Activated CD4-positive, alpha-beta T cell treated with anti-CD3 and anti-CD28 coated beads for 1 hour (primary cell): ENCODE measurements at regions not wholly inside any gene's neighbourhood (a gene's known extent, or its start where the extent isn't known, plus 50 kb on each side); places are given as distances from the start of the nearest gene placed in this dataset.
"Not testable (repeated sequence)": the region's sequence is repeated elsewhere in the genome, so short reads cannot be mapped to it uniquely, and the experiment has no call there.

Source experiments
- DNase-seq: peaks from one replicate; pipeline ENCODE4 v3.0.0-alpha.2; 2020

DNA sequence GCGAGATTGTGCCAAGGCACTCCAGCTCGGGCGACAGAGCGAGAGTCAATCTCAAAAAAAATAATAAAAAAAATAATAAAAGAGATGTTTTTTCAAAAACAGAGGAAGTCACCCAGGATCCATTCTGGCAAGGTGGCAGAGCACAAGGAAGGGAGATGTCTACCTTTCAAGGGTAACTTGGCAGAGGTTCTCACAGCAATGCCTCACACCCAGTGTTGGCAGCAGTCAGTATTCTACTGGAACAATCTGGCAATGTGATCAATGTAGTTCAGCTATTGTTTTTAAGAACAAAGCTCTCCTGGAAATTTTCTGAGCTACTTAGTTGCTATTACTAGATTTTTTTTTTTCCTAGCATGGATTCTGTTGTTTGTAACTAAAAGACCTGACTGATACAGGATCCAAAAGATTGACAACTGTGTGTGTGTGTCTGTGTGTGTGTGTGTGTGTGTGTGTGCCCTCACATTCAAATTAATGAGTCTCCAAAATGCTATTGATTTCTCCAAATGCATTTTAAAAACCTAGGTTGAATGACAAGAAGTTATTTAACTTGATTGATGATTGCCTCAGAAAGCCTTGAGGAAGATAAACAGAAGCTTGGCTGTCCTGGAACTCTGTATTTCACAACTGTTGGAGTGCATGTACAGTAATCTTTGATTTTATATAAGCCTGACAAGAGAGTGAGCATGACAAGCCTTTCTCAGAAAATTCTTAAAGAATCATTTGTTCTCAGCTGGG, 114.1 kb upstream of the RREB1 start:
- DNase-seq: no peak

DNA sequence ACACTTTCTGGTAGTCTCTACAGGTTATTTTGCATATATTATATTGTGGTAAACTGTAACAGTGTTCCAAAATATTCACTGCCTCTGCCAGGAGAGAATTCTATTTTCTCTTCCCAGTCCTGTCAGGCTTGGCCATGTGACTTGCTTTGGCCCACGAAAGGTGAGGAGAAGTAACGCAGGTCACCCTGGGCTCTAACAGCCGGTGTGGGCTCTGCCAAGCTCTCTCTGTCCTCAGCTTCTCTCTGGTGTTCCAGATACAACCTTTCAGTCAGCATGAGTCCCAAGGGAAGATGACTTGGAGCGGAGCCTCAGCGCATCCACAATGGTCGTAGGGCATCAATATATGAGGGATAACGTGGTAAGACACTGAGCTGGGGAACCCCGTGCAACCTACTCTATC, 113.0 kb upstream of the RREB1 start:
- DNase-seq: no peak

DNA sequence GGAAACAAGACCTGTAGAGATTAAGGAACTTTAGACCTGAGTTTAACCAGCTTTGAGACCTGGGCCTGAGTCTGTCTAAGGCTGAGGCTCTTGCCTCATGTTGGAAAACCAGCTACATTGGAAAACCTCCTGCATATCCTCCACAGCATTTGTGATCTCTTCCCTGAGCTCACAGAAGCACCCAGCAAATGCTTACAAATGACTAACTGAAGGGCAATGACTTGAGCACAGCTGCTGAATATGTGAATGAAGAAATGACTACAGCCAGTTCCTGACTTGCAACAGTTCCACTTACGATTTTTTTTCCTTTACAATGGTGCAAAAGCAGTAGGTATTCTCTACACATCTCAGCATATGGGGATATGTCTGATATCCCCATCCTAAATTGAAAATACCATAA, 112.4 kb upstream of the RREB1 start:
- no peak for DNase-seq

DNA sequence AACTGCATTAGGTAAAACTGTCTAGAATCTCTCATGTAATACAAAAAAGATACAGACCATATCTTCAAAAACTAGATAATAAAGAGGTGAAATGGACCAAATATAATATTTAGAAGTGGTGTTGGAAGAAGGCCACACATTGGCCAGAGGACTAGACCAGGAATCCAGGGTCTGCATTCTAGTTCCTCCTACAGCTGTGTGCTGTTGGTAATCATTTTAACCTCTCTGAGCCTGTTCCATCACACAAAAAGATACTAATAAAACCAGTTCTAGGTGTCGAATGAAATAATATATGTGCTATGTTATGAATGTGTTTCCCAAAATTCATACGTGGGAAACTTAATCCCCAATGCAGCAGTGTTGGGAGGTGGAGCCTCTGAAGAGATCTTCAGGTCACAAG, 111.6 kb upstream of the RREB1 start:
- DNase-seq: no peak

DNA sequence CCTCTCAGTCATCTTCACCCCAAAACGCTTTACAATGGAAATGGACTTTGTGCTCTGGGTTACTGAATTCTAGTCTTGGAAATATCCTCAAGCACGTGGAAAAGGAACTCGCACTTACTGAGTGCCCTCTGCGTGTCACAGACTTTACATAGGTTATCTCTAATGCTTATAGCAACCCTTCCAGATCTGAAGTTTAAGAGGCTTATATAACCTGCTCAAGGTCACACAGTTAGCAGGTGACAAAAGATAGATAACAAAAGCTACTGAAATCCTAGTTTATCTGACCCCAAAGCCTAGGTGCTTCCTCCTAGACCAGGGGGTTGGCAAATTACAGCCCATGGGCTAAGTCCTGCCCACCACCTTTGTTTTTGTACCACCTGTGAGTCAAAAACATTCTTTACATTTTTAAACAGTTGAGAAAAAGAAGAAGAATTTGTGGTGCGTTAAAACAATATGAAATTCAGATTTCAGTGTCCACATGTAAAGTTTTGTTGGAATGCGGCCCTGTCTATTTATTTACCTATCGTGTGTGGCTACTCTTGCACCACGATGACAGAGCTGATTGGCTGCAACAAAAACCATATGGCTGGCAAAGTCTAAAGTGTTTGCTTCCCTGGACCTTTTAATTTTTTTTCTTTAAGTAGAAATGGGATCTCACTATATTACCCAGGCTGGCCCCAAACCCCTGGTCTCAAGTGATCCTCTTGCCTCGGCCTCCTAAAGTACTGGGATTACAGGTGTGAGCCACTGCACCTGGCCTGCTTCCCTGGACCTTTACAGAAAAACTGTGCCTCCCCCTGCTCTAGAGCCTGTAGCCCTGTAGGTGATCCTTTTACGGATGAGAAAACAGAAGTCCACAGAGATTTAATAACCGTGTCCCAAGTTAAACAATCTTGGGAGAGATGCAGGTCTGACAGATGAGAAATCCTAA, 110.2 kb upstream of the RREB1 start:
- DNase-seq: no peak

DNA sequence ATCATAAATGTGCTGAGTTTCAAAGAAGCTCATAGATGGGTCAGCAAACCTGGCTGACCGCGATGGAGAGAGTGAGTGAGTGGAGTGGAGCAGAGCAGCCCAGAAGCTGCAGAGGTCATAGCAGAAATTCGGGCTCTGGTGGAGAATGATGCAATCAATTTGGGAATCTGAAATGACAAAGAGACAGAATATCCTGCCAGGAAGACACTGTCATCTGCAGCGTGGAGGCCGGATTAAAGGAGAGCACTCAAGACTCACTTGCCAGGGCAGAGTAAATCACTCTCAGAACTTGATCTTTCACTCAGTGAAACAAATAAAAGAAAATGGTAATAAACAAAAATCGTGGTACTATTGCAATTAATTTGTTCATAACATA, 109.6 kb upstream of the RREB1 start:
- no peak for DNase-seq

DNA sequence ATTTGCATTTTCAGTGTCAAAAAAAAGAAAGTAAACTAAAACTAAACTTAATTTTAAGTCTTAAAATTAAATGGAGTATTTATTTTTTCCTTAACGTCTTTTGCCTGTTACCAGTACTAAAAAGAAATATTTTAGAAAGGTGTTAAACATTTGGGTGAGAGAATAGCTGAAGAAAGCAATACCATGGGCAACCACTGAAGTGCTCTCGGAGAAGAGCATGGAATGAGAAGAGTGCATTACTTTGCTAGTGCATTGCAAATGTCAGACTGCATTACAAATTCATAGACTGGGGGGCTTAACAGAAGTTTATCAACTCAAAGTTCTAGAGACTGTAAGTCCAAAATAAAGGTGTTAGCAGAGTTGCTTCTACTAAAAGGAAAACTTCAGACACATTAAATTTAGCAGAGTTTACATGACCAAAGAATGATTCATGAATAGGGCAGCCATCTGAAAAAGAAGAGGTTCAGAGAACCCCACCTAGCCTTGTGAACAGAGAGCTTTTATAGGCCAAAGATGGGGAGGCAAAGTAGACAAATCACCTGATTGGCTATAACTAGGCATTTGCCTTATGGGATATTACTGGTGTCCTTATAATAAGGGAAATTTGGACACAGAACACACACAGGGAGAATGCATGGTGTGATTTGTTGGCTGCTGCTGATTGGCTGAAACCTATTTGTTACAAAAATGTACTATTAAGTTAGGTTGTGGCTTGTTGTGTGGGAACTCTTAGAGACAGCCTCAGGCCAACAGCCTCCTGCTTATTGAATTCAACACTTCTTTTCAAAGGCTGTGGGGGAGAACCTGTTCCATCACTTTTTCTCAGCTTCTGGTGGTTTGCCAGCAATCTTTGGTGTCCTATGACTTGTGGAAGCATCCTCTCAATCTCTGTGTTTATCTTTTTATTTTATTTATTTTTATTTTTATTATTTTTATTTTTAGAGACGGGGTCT, 106.7 kb upstream of the RREB1 start:
- no peak for DNase-seq

DNA sequence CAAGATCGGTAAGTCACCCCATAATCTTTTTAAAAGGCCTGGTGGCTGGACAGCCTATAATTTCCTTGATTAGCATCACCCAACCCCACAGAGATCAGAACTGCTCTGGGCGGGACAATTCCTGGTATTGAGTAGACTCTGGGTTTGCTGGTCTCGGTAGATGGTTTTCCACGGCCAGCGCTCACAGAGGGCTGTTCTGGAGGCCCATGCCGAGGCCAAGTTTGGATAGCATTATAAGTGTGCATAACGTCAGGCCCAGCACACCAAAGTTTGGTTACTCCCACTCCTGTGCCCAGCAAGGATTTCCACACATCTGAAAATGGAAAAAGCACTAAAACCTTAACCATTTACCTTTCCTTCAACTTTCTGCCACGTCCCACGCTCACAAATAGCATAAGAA, 104.7 kb upstream of the RREB1 start:
- no peak for DNase-seq

DNA sequence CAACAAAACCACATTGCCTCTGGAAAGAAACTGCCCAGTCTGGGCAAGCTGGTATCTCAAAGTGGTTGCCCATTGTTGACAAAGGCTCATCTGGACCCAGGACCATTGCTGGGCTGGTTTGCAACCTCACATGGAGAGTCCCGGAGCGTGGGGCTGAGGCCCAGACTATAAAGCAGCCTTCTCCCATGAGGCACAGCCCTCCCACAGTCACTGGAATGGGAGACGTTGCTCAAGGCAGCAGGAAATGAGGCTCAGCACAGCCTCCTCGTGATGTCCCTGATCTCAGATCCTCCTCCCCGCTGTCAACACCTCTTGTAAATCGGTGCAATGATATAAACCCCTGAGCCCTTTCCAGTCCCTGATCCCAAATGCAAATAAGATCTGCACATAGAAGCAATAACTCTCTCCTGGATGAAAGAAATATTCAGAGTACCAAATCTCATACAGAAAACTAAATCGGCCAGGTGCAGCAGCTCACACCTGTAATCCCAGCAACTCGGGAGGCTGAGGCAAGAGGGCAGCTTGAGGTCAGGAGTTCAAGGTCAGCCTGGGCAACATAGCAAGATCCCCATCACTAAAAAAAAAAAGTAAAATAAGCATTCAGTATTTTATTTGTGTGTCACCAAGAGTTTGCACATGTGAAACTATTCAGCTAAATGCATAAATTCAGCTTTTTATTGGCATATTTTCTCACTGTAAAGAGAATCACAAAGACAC, 103.0 kb upstream of the RREB1 start:
- no peak for DNase-seq

DNA sequence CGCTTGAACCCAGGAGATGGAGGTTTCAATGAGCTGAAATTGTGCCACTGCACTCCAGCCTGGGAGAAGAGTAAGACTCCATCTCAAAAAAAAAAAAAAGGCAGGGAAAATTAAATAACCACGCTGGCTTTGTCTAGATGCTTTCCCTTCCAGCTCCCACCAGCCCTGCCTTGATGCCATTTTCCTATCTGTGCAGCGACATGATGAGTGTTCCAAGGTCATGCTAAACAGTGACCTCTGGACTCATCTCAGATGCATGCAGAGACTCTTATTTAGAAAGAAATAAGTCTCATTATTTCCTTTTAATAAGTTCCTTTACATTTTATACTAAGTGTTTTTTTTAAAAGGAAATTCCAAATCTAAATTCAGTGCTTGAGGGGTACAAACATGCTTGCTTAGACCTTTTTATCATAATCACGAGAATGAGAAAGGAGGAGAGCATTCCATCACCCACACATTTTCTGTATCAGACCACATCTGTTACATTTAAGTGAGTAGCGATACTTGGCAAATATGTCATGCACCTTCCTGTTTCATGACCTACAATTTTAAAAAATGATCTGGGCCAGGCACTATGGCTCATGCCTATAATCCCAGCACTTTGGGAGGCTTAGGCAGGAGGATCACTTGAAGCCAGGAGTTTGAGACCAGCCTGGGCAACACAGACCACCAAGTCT, 101.1 kb upstream of the RREB1 start:
- no peak for DNase-seq

DNA sequence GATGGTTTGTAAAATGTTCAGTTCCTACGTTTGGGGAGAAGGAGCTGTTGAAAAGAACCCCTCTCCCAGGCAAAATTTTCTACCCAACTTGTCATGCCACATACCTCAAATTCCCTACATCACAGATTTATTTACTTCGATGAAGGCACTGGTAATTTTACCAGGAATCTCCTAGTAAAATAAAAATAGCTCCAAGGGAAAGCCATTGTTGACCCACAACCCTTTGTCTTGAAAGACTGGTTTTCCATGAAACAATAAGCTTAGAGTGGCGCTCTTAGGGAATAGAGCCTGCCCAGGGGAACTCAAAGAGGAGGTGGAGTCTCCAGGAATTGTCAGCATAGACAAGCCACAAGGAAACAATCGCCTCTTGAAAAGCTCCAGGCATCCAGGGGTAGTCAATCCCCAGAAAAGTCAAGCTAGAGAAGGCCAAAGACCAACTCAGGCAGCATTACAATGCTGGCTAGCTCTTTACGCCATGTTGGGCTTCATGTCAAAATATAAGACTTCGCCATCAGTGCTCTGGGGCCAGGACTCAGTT, 99.2 kb upstream of the RREB1 start:
- no peak for DNase-seq

DNA sequence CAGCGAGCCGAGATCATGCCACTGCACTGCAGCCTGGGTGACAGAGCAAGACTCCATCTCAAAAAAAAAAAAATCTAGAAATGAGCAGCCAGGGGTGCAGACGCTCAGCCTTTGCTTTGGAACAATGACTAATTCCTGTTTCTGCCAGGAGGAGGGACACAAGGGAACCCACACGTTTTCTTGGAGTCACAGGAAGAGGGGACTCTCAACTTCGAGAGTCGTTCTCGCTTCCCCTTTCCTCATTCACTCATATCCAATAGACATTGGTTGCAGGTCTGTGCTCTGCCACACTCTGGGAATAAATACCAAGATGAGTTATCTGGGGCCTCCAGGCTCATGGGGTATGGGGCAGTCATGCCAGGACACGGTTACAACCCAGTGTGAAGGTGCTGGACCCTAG, 91.5 kb upstream of the RREB1 start:
- no peak for DNase-seq

DNA sequence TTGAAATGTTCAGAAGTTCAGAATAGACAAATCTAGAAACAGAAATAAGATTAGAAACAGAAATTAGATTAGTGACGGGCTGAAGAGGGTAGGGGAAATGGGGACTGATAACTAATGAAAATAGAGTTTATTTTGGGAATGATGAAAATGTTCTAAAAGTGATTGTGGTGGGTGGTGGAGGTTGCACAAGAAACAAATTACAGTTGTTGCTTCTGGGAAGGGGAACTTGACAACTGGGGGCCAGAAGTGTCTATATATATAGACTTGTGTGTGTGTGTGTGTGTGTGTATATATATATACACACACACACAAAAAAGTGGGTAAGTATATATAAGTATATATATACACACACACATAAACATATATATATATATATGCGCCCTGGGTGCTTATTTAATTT, 86.5 kb upstream of the RREB1 start:
- no peak for DNase-seq

DNA sequence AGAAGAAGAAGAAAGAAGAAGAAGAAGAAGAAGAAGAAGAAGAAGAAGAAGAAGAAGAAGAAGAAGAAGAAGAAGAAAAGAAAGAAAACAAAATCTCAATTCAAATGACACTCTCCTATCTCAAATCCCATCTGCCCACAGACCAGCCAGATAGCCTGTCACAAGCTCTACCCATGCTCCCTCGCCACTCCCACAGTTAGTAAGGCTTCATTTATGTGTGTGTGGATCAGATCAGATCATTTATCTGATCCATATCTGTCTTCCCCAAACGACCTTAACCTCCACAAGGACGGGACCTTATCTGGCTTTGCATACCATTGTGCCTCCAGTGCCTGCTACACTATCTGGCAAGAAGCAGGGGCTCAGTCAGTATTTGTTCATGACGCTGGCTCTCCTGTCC, 81.9 kb upstream of the RREB1 start:
- DNase-seq: no peak

DNA sequence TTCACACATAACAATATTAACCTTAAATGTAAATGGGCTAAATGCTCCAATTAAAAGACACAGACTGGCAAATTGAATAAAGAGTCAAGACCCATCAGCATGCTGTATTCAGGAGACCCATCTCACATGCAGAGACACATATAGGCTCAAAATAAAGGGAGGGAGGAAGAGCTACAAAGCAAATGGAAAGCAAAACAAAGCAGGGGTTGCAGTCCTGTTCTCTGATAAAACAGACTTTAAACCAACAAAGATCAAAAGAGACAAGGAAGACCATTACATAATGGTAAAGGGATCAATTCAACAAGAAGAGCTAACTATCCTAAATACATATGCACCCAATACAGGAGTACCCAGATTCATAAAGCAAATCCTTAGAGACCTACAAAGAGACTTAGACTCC, 78.8 kb upstream of the RREB1 start:
- DNase-seq: not testable (repeated sequence)

DNA sequence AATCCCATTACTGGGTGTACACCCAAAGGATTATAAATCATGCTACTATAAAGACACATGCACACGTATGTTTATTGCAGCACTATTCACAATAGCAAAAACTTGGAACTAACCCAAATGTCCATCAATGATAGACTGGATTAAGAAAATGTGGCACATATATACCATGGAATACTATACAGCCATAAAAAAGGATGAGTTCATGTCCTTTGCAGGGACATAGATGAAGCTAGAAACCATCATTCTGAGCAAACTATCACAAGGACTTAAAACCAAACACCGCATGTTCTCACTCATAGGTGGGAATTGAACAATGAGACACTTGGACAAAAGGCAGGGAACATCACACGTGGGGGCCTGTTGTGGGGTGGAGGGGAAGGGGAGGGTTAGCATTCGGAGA, 76.8 kb upstream of the RREB1 start:
- DNase-seq: not testable (repeated sequence)

DNA sequence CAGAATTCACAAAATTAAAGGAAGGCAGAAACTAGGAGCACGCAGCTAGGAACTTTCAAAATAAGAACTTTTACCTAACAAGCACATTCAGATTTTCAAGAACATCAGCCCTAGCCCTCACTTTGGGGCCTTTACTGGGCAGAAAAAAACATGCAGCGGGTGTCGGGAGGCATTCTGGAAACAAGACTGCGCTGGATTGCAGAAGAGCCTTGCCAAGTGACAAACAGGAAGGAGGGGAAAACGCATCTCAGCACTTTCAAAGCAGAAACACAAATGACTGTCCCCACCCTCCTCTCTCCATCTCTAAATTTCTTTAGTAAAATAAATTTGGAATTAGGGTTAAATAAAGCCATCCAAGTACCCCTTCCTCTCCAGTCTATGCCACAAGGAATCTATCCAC, 74.6 kb upstream of the RREB1 start:
- DNase-seq: no peak

DNA sequence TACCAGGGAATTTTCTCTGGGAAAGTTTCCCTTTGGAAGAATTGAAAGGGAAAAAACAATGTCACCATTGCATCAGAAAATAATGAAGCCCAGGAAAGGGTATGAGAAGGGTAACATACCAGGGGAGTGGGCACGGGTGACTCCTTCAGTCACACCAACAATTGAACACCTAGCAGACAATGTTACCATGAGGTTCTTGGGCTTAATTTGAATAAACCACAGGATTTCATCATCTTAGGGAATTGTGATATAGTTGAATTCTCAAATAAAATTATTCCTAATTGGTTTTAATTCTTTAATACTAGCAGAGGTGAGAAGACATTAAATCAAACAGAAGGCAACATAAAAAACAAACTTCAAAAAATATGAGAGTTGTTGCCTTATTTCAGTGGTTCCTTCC, 73.7 kb upstream of the RREB1 start:
- no peak for DNase-seq

DNA sequence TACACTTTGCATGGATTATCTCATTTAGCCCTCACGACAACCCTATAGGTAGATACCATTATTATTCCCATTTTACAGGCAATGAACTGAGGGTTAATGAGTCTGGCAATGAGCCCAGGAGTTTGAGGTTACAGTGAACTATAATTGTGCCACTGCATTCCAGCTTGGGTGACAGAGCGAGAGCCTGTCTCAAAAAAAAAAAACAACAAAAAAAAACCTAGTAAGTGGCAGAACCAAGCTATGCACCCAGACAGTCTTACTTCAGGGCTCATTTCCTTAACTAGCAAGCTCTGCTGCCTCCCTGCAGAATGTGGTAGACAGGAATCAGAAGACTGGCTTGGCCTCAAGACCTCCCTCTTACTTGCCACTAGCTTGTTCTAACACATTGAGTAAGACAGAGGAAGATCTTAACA, 71.9 kb upstream of the RREB1 start:
- no peak for DNase-seq

DNA sequence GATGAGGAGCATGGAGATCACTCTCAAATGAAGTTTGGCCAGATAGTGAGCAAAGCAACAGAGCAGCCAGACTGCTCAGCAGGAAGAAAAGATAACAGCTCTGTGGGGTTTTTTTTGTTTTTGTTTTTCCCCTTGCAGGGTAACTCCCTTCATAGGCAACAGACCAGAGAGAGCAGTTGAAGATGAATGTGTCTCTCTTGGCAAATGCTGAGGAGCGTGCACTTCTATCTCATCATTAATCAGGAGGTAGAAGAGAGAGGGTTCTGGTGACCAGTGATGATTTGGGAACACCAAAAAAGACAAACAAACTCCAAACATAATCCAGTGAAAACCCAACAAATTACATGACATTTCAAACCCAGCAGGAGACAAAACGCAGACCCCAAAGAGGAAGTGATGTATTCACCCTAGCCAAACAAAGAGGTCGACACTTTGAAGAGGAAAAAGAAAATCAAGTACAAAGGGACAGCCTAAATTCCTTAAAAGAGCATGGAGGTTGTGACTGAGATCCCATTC, 66.2 kb upstream of the RREB1 start:
- DNase-seq: no peak

DNA sequence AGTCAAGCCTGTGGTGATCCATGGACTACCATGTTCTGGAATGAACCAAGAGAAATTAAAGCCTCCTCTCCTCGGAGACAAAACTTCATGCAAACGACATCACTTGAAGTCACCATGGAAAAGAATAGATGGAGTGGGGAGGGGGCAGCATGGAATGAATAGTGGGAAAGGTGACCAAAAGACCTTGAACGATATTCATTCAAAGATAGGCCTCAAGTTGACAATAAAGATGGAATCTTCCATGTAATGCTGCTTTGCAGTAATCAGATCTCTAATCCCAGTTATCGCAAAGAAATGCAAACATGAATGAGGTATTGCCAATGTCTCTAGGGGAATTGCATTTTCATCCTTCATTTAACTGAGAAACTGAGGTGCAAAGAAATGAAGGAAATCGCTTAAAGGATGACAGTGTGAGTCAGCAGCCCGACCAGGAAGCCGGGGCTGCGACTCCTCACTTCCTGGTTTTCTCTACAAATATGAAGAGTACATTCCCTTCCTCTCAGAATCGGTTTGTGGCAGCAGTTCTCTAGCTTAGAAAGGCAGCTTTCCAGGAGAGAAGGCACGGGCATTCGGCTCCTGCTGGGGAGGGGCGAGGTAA, 65.6 kb upstream of the RREB1 start:
- DNase-seq: no peak
